ENCODE measurements at regions not wholly inside any gene's neighbourhood (a gene's known extent, or its start where the extent isn't known, plus 50 kb on each side); places are given as distances from the start of the nearest gene placed in this dataset.
"Not testable (repeated sequence)": the region's sequence is repeated elsewhere in the genome, so short reads cannot be mapped to it uniquely, and the experiment has no call there.

DNA sequence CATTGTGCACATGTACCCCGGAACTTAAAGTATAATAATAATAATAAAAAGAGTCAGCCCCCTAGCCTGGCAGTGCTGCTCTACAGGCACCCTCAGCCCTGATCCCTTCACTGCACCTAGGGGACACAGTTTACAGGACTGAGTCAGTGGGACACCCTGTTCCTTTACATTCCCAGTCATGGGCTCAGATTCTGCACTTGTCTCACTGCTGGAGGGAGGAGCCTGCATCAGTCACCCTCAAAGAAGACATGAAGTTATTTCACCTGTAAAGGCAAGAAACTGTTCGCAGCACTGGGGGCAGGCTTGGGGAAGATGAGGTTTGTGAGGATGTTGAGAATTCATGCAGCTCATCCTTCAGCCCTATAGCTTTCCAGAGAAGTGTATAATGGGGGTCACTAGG is 50.7 kb upstream of the VPREB1 start:
- no peak for DNase-seq

DNA sequence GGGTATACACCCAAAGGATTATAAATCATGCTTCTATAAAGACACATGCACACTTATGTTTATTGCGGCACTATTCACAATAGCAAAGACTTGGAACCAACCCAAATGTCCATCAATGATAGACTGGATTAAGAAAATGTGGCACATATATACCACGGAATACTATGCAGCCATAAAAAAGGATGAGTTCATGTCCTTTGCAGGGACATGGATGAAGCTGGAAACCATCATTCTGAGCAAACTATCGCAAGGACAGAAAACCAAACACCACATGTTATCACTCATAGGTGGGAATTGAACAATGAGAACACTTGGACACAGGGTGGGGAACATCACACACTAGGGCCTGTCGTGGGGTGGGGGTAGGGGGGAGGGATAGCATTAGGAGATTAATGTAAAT is 51.1 kb upstream of the VPREB1 start:
- DNase-seq = not testable (repeated sequence)

- DNase-seq = not testable (repeated sequence)
These were observed 51.6 kb upstream of the VPREB1 start for GRCh38 chr22:22193006-22193405.

DNA sequence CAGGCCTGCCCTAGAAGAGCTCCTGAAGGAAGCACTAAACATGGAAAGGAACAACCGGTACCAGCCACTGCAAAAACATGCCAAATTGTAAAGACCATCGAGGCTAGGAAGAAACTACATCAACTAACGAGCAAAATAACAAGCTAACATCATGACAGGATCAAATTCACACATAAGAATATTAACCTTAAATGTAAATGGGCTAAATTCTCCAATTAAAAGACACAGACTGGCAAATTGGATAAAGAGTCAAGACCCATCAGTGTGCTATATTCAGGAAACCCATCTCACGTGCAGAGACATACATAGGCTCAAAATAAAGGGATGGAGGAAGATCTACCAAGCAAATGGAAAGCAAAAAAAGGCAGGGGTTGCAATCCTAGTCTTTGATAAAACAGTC is 54.8 kb upstream of the VPREB1 start:
- not testable (repeated sequence) for DNase-seq

- DNase-seq = not testable (repeated sequence)
These were observed 56.7 kb upstream of the VPREB1 start for GRCh38 chr22:22187863-22188262.

DNA sequence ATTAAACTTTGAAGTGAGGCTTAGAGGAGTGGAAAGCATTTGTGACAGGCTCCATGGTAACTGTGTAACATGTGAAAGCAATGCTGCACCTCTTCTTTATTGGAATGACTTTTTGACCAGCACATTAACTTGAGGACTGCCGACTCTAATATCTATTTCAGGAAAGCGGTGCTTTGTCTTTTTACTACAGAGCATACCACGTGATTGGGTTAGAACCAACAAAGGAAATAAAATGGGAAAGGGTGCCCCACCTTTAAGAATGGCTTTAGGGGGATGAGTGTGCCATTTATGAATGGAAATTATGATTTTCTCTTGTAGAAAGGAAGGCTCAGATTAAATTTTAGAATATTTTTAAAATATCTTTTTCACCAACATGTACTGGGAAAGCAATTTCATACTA is 57.3 kb upstream of the VPREB1 start:
- DNase-seq = no peak

DNA sequence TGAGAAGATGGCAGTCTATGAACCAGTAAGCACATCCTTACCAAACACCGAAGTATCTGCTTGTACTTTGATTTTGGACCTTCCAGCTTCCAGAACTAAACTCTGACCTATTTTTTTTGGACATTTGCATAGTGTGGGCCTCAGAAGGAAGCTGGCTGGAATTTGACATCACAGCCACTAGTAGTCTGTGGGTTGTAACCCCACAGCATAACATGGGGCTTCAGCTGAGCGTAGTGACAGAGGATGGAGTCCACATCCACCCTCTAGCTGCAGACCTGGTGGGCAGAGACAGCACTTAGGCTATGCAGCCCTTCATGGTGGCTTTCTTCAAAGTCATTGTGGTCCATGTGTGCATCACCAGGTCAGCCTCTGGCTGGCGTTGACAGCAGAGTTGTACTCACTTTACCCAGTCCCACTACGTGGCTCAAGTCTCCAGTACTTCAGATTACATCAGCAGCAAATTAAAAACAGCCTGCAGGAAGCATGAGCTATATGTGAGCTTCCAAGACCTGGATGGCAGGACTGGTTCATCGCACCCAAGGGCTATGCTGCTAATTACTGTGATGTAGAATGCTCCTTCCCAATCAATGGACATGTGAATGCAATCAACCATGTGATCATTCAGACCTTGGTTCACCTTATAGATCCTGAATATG is 58.6 kb upstream of the VPREB1 start:
- no peak for DNase-seq

GRCh38 chr22:22185217-22185616 is 59.4 kb upstream of the VPREB1 start:
- DNase-seq = no peak

GRCh38 chr22:22184277-22184807 is 60.2 kb upstream of the VPREB1 start:
- DNase-seq = no peak

GRCh38 chr22:22182990-22183264 is 61.7 kb upstream of the VPREB1 start:
- no peak for DNase-seq

DNA sequence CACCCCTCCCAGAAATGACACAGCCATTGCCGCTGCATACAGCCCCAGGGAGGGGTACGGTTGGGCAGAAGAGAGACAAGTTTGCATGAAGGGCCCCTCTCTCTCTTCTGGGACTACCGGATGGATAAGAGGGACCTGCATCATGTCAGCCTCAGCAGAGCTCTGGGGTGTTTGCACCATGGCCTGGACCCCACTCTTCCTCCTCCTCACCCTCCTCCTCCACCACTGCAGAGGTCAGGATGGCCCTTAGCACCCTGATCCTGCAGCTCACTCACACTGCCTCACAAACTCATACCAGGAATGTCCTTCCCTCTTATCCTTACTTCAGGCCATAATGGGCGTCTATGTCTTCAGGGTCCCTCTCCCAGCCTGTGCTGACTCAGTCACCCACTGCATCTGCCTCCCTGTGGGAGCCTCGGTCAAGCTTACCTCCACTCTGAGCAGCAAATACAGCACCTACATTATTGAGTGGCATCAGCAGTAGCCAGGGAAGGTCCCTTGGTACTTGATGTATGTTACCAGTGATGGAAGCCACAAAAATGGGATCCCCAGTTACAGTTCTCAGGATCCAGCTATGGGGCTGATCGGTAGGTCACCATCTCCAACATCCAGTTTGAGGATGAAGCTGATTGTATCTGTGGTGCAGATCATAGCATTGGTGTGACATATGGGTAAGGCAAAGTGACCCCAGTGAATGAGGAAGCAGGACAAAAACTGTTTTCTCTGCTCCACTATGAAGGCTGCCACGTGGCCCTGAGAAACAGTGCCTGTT is 62.2 kb upstream of the VPREB1 start:
- DNase-seq = no peak

DNA sequence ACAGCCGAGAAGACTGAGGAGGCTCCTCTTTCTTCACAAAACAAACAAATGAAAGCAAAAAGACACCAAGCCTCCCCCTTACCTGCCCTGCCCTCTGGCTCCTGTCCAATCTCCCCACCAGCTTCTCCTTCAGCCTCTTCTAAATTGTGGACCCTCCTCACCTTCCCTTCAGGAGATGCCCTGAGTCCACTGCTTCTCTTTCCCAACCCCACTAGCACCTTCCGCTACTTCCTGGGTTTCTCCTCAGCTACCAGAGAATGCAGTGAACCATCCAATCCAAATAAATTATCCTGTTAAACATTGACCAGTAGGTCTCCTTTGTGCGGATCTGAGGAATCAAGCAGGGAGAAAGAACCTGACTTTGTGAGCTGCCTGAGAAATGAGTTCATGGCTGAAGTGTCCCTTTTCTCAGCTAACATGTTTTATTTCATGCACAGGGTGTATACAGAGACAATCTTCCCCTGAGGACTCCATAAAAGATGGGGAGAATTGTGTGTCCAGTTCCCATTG is 63.2 kb upstream of the VPREB1 start:
- DNase-seq = no peak

GRCh38 chr22:22180738-22181285 is 63.8 kb upstream of the VPREB1 start:
- DNase-seq = no peak

DNA sequence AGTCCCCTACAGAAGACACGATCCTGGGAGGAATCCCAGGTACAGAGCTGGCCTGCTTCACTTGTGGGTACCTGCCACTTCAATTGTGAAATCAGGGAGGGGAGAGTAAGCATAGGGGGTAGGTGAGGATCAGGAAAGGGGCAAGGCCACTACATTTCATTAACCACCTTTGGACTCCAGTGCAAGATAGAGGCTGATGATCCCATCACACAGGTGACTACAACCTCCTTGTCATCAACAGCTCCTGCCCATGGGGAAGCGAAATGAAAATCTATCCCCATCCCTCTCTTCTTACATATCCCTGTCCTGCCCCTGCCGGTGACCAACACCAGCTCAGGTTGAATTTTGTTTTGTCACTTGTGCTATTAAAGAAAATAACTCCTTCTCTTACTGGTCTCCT is 64.7 kb upstream of the VPREB1 start:
- DNase-seq = no peak

DNA sequence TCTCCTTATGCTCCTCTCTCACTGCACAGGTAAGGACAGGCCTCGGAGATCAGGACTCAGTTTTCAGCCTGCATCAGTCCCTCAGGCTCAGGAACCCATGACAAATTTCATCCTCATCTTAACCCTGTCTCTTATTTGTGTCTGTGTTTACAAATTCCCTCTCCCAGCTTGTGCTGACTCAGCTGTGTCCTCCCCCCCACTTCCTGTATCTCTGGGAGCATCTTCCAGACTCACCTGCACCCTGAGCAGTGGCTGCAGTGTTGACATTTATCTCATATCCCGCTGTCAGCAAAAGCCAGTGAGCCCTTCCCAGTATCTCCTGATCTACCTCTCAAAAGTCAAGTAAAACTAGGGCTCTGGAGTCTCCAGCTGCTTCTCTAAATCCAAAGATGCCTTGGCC is 65.6 kb upstream of the VPREB1 start:
- no peak for DNase-seq

DNA sequence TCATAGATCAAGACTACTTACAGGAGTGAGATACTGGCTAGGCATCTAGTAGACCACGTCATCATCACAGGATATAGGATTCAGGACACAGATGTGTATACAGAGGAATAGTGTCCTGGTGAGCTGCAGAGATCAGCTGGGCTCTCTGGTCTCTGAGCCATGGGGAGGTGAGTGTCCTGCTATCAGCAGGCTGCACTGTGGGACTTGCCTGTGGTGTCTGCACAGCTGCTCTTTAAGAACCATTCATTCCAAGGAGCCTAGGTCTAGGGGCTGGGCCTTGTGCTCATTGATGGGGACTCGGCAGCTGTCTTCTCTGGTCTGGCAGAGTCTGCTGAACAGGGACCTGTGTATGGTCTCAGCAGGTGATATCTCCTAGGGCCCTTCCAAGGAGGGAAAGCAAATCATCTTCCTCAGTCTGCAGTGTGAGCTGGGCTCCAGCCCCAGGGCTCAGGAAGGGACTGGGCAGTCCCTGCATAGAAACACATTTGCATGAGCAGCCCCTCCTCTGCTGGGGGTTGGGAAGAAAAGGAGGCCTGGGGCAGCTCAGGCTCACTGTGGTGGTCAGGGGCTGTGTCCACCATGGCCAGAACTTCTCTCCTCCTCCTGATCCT is 66.1 kb upstream of the VPREB1 start:
- no peak for DNase-seq

GRCh38 chr22:22176929-22177616 is 67.5 kb upstream of the VPREB1 start:
- DNase-seq = no peak

DNA sequence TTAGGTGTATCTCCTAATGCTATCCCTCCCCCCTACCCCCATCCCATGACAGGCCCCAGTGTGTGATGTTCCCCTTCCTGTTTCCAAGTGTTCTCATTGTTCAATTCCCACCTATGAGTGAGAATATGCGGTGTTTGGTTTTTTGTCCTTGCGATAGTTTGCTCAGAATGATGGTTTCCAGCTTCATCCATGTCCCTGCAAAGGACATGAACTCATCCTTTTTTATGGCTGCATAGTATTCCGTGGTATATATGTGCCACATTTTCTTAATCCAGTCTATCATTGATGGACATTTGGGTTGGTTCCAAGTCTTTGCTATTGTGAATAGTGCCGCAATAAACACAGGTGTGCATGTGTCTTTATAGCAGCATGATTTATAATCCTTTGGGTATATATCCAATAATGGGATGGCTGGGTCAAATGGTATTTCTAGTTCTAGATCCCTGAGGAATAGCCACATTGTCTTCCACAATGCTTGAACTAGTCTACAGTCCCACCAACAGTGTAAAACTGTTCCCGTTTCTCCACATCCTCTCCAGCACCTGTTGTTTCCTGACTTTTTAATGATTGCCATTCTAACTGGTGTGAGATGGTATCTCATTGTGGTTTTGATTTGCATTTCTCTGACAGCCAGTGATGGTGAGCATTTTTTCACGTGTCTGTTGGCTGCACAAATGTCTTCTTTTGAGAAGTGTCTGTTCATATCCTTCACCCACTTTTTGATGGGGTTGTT is 71.5 kb upstream of the VPREB1 start:
- DNase-seq = not testable (repeated sequence)

DNA sequence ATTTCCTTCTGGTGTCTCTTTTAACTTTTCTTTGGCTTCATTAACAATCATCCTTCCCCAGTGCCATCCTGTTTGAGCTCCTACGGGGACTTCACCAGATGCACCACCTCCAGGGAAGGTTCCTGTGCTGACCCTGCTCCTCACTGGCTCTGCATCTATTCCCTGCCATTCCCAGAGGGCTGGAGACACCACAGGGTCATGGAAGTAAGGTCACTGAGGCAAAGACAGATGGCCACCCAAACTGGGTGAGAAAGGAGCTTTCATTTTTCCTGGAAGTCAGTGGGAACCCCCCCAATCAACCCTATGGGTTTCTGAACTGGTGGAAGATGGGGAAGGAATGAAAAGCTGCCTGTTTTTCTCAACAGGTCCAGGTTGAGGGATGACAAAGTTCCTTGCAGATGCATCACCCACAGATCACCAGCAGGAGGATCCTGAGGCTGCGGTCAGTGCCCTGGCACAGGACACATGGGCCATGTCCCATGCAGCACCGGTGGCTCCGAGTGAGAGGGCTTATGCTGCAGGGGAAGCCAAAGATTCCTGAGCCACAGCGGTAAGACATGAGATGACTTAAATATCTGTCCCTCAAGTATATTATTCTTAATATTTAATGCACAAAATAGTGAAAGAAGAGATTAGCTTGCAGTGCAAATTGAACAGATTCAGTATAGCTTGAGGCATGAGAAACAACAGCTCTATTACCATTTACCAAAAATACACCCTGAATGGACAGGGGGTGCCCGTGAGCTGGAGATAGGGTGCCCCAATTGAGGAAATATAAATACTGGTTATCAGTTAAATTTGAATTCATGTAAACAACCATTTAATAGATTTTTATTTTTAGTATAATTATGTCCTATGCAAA is 73.0 kb upstream of the VPREB1 start:
- DNase-seq = no peak

DNA sequence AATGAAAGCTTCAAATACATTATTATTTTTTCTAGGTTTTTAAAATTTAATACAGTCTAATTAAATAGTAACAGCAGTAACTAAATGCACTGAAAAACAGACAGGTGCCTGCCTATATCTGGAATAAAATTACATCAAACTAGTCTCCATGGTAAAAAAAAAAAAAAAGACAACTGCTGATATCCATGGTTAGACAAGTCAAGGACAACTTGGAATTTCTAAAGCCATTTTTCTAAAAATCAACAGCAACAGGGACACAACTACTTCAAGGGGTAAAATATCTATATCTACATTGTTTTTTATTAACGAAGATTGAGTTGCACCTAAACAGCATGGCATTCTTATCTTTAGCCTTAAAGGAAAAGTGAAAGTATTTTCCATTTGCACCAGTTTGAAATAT is 74.7 kb upstream of the VPREB1 start:
- DNase-seq = no peak
